ENCODE measurements at regions not wholly inside any gene's neighbourhood (a gene's known extent, or its start where the extent isn't known, plus 50 kb on each side); places are given as distances from the start of the nearest gene placed in this dataset.
"Not testable (repeated sequence)": the region's sequence is repeated elsewhere in the genome, so short reads cannot be mapped to it uniquely, and the experiment has no call there.

GRCh38 chr4:30869387-30869786 lies 149.2 kb downstream of the PCDH7 start:
- H3K36me3 Mint-ChIP-seq (ENCODE audit: low read depth); H3K9me3 Mint-ChIP-seq; H3K4me3 Mint-ChIP-seq; H3K4me1 Mint-ChIP-seq; intact Hi-C loops (cut with micrococcal nuclease); H3K27ac Mint-ChIP-seq; H3K27me3 Mint-ChIP-seq; DNase-seq: not testable (repeated sequence)

DNA sequence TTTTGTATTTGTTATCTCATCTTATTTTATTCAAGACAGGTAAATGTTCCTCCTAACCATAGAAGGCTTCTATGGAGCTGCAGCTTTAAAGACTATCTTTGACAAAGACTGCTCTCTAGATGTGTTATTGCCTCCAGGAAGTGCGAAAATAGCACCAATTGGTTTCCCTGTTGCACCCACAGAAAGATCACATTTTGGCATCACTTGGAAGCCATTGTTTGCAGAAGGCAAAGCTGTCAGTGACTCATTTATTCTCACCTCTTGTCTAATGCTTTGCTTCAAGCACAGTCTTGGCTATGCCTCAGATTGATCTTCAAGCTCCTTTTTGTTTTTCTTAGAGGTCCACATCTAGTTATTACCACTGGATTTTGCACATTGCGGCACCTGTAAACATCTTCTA lies 150.3 kb downstream of the PCDH7 start:
- Mint-ChIP-seq H3K27ac (no peak overlapping the region), H3K4me1 (no peaks in the 10 kb centered on the region)

DNA sequence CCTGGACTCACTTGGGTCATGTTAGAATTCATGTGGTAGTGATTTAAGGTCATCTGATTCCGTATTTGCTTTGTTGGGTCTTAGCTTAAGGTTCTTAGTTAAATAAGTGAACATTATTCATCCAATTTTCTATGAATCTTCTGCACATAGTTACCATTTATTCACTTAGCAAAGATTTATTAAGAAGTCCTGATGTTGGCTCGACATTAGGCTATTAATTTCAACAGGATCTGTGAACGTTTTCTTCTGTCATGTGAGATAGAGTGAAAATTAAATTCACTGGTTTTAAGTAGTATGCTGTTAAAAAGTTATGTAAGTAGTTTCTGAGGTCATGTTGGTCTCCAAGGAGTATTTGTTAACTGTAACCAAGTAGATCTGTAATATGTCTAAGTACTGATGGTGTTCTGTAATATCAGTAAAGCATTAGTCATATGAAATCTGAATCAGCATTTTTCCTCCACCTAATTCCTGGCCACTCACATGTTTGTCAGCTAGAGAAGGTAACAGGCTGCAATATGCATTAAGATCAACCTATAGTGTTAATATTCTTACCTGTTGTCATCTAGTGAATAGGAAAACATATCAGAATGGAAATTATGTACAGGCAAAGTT lies 155.6 kb downstream of the PCDH7 start:
- DNase-seq = no peak
- intact Hi-C loops (cut with micrococcal nuclease) = no loop called here
- Mint-ChIP-seq H3K27ac (no peak overlapping the region), H3K36me3 (ENCODE audit: low read depth) (no peaks in the 10 kb centered on the region), H3K4me3 (no peak overlapping the region), H3K27me3 (no peaks in the 10 kb centered on the region), H3K9me3 (peaks cover 9% of the 10 kb centered on the region), H3K4me1 (no peaks in the 10 kb centered on the region)

More for the DNA sequence above, 150.3 kb downstream of the PCDH7 start:
- intact Hi-C loops (cut with micrococcal nuclease) = no loop called here
- Mint-ChIP-seq H3K36me3 (ENCODE audit: low read depth) (no peaks in the 10 kb centered on the region), H3K4me3 (no peak overlapping the region), H3K9me3 (peaks cover 4% of the 10 kb centered on the region), H3K27me3 (no peaks in the 10 kb centered on the region)
- DNase-seq = no peak

DNA sequence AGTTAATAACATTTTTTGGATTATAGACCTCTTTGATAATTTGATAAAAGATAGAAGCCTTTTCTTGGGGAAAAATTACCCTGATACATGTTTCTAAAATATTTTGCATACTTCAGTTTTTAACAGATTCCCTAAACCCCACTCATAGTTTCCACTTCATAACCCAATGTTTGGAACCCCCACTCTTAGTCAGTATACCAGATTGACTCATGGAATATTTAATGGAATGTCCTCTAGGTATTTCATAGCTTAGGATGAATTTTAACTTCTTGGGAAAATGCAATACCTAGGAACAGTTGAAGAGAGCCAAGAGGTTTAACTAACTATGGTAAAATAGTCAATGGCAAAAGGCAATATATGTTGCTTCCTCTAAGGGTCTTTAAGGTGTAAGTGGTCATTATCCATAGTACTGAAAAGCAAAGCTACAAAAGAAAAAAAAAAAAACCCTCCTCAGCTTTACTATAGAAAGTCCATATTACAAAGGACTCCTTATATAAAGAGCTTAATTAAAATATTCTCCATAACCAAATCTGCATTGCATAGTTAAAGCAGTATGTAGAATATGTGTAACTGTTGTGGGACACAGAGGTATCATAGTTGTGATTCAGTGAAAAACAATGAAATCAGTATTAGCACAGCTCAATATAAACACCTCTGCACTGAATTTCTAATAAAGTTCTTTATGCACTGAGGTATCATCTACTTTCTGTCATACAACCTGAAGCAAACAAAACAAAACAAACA lies 159.9 kb downstream of the PCDH7 start:
- H3K27me3 Mint-ChIP-seq = no peaks in the 10 kb centered on the region
- H3K4me1 Mint-ChIP-seq = no peaks in the 10 kb centered on the region
- intact Hi-C loops (cut with micrococcal nuclease) = no loop called here
- no peaks in the 10 kb centered on the region for H3K36me3 Mint-ChIP-seq (ENCODE audit: low read depth)
- H3K4me3 Mint-ChIP-seq = no peak overlapping the region
- H3K27ac Mint-ChIP-seq = no peak overlapping the region
- no peak for DNase-seq
- peaks cover 9% of the 10 kb centered on the region for H3K9me3 Mint-ChIP-seq

DNA sequence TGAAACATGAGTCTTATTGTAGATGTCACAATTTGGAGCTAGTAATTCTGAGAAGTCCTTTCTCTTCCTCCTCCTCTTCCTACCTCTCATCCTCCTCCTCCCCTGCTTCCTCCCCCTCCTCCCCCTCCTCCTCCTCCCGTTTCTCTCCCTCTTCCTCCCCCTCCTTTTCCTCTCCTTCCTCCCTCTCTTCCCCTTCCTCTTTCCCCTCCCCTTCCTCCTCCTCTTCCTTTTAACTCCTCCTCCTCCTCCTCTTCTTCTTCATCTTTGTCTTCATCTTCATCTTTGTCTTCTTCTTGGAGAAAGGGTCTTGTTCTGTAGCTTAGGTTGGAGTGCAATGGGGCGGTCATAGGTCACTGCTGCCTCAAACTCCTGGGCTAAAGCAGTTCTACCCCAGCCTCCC lies 161.8 kb downstream of the PCDH7 start:
- Mint-ChIP-seq H3K4me3 (no peak overlapping the region), H3K27me3 (no peaks in the 10 kb centered on the region), H3K9me3 (peaks cover 3% of the 10 kb centered on the region), H3K27ac (no peak overlapping the region), H3K4me1 (no peaks in the 10 kb centered on the region), H3K36me3 (ENCODE audit: low read depth) (no peaks in the 10 kb centered on the region)
- DNase-seq = no peak
- intact Hi-C loops (cut with micrococcal nuclease) = no loop called here

DNA sequence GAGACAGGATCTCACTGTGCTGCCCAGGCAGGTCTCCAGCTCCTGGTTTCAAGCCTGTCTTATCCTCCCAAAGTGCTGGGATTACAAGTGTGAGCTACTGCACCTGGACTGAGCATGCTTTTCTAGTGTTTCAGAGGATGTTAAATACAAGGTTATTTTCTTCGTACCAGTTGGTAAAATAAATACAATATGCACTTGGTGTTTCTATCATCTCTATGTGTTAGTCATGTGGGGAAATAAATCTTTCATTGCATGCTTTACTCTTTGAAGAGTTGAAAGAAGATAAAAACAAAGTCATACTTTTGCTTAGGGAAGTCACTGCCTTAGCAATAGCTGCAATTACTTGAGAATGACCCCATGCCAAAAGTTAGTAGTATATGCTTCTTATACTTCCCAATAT lies 162.3 kb downstream of the PCDH7 start:
- no peaks in the 10 kb centered on the region for H3K36me3 Mint-ChIP-seq (ENCODE audit: low read depth)
- H3K27me3 Mint-ChIP-seq = no peaks in the 10 kb centered on the region
- intact Hi-C loops (cut with micrococcal nuclease) = no loop called here
- H3K27ac Mint-ChIP-seq = no peak overlapping the region
- peaks cover 3% of the 10 kb centered on the region for H3K9me3 Mint-ChIP-seq
- DNase-seq = no peak
- no peak overlapping the region for H3K4me3 Mint-ChIP-seq
- H3K4me1 Mint-ChIP-seq = no peaks in the 10 kb centered on the region

- intact Hi-C loops (cut with micrococcal nuclease) = no loop called here
- peaks cover 3% of the 10 kb centered on the region for H3K9me3 Mint-ChIP-seq
- no peak for DNase-seq
- no peaks in the 10 kb centered on the region for H3K4me1 Mint-ChIP-seq
- no peak overlapping the region for H3K4me3 Mint-ChIP-seq
- no peaks in the 10 kb centered on the region for H3K27me3 Mint-ChIP-seq
- H3K36me3 Mint-ChIP-seq (ENCODE audit: low read depth) = no peaks in the 10 kb centered on the region
- H3K27ac Mint-ChIP-seq = no peak overlapping the region
Observed at GRCh38 chr4:30882995-30883675, 163.0 kb downstream of the PCDH7 start.

GRCh38 chr4:30901461-30902451 lies 181.6 kb downstream of the PCDH7 start:
- Mint-ChIP-seq H3K4me3 (no peak overlapping the region), H3K27ac (no peak overlapping the region), H3K27me3 (no peaks in the 10 kb centered on the region), H3K36me3 (ENCODE audit: low read depth) (no peaks in the 10 kb centered on the region), H3K4me1 (no peaks in the 10 kb centered on the region), H3K9me3 (peaks cover 4% of the 10 kb centered on the region)
- intact Hi-C loops (cut with micrococcal nuclease) = loop anchor here (10.0 kb wide), 1 partner anchor 1257 kb away; no protein-coding TSS in a partner anchor
- no peak for DNase-seq

GRCh38 chr4:30903502-30904214 lies 183.5 kb downstream of the PCDH7 start:
- intact Hi-C loops (cut with micrococcal nuclease) = loop anchor here (10.0 kb wide), 1 partner anchor 1259 kb away; no protein-coding TSS in a partner anchor
- no peak overlapping the region for H3K4me3 Mint-ChIP-seq
- no peaks in the 10 kb centered on the region for H3K4me1 Mint-ChIP-seq
- H3K9me3 Mint-ChIP-seq = peaks cover 8% of the 10 kb centered on the region
- DNase-seq = no peak
- H3K27ac Mint-ChIP-seq = no peak overlapping the region
- no peaks in the 10 kb centered on the region for H3K36me3 Mint-ChIP-seq (ENCODE audit: low read depth)
- H3K27me3 Mint-ChIP-seq = no peaks in the 10 kb centered on the region

GRCh38 chr4:30904215-30904555 lies 184.0 kb downstream of the PCDH7 start:
- intact Hi-C loops (cut with micrococcal nuclease) = loop anchor here (10.0 kb wide), 1 partner anchor 1259 kb away; no protein-coding TSS in a partner anchor
- H3K27ac Mint-ChIP-seq = no peak overlapping the region
- H3K36me3 Mint-ChIP-seq (ENCODE audit: low read depth) = no peaks in the 10 kb centered on the region
- peaks cover 8% of the 10 kb centered on the region for H3K9me3 Mint-ChIP-seq
- DNase-seq = no peak
- no peak overlapping the region for H3K4me3 Mint-ChIP-seq
- no peaks in the 10 kb centered on the region for H3K4me1 Mint-ChIP-seq
- H3K27me3 Mint-ChIP-seq = no peaks in the 10 kb centered on the region

- no peaks in the 10 kb centered on the region for H3K27me3 Mint-ChIP-seq
- H3K9me3 Mint-ChIP-seq = peaks cover 8% of the 10 kb centered on the region
- no peaks in the 10 kb centered on the region for H3K4me1 Mint-ChIP-seq
- no peak overlapping the region for H3K4me3 Mint-ChIP-seq
- intact Hi-C loops (cut with micrococcal nuclease) = loop anchor here (10.0 kb wide), 1 partner anchor 1260 kb away; no protein-coding TSS in a partner anchor
- H3K27ac Mint-ChIP-seq = no peak overlapping the region
- no peak for DNase-seq
- no peaks in the 10 kb centered on the region for H3K36me3 Mint-ChIP-seq (ENCODE audit: low read depth)
Observed at GRCh38 chr4:30904588-30904987, 184.4 kb downstream of the PCDH7 start.

DNA sequence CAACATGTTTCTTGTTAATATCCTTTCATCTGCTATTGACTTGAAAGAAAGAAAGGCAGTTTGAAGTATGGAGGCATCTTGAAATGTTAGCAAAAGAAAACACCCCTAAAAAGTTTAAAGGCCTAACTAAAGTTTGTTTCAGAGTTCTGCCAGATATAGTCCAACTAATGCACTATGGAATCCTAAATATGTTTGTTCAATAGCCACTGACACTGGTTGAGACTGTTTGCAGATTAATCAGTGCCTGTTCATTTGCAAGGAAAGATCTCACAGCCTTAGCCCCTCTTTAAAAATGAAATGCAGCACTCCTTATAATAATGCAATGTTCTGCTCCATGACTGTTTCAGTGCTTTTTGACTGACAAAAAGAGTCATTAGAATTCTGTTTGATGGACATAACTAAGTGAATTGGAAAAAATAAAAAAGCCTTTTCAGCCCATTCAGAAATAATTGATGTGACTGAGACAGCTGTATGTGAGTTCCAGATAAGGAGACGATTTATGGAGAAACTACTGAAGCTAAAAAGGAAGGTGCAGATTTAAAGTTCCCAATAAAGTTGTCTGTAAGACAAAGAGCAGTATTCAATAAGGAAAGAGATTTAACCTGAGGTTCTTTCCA lies 192.0 kb downstream of the PCDH7 start:
- no peak for DNase-seq
- intact Hi-C loops (cut with micrococcal nuclease) = no loop called here
- Mint-ChIP-seq H3K27ac (no peak overlapping the region), H3K4me3 (no peak overlapping the region), H3K36me3 (ENCODE audit: low read depth) (no peaks in the 10 kb centered on the region), H3K9me3 (peaks cover 5% of the 10 kb centered on the region), H3K4me1 (no peaks in the 10 kb centered on the region), H3K27me3 (no peaks in the 10 kb centered on the region)
